Right lobe of liver (tissue), 6 donors: ENCODE measurements at regions not wholly inside any gene's neighbourhood (a gene's known extent, or its start where the extent isn't known, plus 50 kb on each side); places are given as distances from the start of the nearest gene placed in this dataset.
A peak's percentile ranks its signal among the peaks of the same experiment; 100 is the strongest.

ENCODE experiments used
- ATAC-seq, 4 donors: fragments of 200-7000 bp; cut with Tn5 transposase; one replicate each; pipeline ENCODE4 v1.9.1; 2020; ENCODE audit warnings: mild to moderate bottlenecking in 4 of 4, moderate library complexity in 4 of 4
- DNase-seq, 3 donors: peaks; one replicate each; pipeline ENCODE4 v3.0.0-alpha.2; 2020
- H3K27ac ChIP-seq, 3 donors: fragments of 200-600 bp; one replicate each; pipeline ENCODE4 v1.8.0; 2022
- H3K27me3 ChIP-seq, 2 donors: fragments of 200-600 bp; one replicate each; pipeline ENCODE4 v1.8.0; 2022
- H3K36me3 ChIP-seq, 4 donors: fragments of 200-600 bp; sonication (generic) in 1 of 4; one replicate each; pipeline versions ENCODE4 v1.5.1 to v1.8.0; 2017 to 2022; ENCODE audit warnings: control low read depth in 1 of 4
- H3K4me1 ChIP-seq, 4 donors: fragments of 200-600 bp; sonication (generic) in 1 of 4; one replicate each; pipeline versions ENCODE4 v1.5.1 to v1.8.0; 2017 to 2022; ENCODE audit warnings: control low read depth in 1 of 4
- H3K4me3 ChIP-seq, 3 donors: fragments of 200-600 bp; one replicate each; pipeline ENCODE4 v1.8.0; 2022
- H3K9me3 ChIP-seq, 4 donors: fragments of 200-600 bp; sonication (generic) in 1 of 4; one replicate each; pipeline versions ENCODE4 v1.5.1 to v1.8.0; 2017 to 2022; ENCODE audit warnings: control low read depth in 1 of 4
- CTCF ChIP-seq, 4 donors: fragments of 200-600 bp in 3 of 4; fragments of 450-650 bp in 1 of 4; IDR thresholded peaks; one replicate each; pipeline versions ENCODE4 v1.5.1 to v1.8.0; 2016 to 2022; ENCODE audit warnings: antibody characterized with exemption in 4 of 4, mild to moderate bottlenecking in 2 of 4
- POLR2A ChIP-seq: fragments of 450-650 bp; IDR thresholded peaks from one replicate; pipeline ENCODE4 v1.6.1; 2017; ENCODE audit warnings: antibody characterized with exemption, mild to moderate bottlenecking
- WGBS: methylation state at CpG from one replicate; pipeline ENCODE4 v1.1.6; 2018; ENCODE audit warnings: low coverage, low lambda C conversion rate; ENCODE audit not compliant: insufficient coverage; ENCODE audit errors: missing lambda C conversion rate; 5-methylcytosine and 5-hydroxymethylcytosine counted together
- intact Hi-C, 2 donors: fragments of 100-400 bp; cut with DNase I; formaldehyde crosslinking; loops; one replicate each; pipeline versions ENCODE4 v1.11.2 to v1.14.1; 2022
- donor health status: DM: no; HTN: yes; CAD: no.
- donor health status: DM: no; HTN: no; CAD: no.
- donor health status: DM: no; HTN: no; CAD: no.
- donor health status: DM: no; HTN: yes; CAD: no.
- donor health status: DM: no; HTN: yes; CAD: no.

GRCh38 chr2:59301466-59302402, 1060.6 kb upstream of the FANCL start:
- TF ChIP-seq POLR2A (no peak), CTCF (IDR thresholded peaks at IDR 0.05) (peak; percentile 51 to 69 (median 56))
- DNase-seq (peak in 1 of 3 donors; percentile 50), ATAC-seq (peak; percentile 85 to 96 (median 91))
- Histone ChIP-seq H3K36me3 (no peaks in the 10 kb centered on the region), H3K27ac (no peak overlapping the region), H3K4me3 (no peak overlapping the region), H3K9me3 (no peaks in the 10 kb centered on the region), H3K27me3 (peaks cover 0 to 6% of the 10 kb centered on the region in 2 donors), H3K4me1 (no peaks in the 10 kb centered on the region)
- intact Hi-C loops: no loop called here
- 30% methylated on average over 14 of the region's 14 CpGs for WGBS

- Histone ChIP-seq H3K4me3 (no peak overlapping the region), H3K9me3 (no peaks in the 10 kb centered on the region), H3K36me3 (no peaks in the 10 kb centered on the region), H3K4me1 (no peaks in the 10 kb centered on the region), H3K27me3 (no peaks in the 10 kb centered on the region), H3K27ac (no peak overlapping the region)
- intact Hi-C loops: loop anchor here in 1 of 2 donors (10.0 kb wide), 1 partner anchor 1257 kb away; the partner anchor contains the start of gene BCL11A
- ATAC-seq (no peak), DNase-seq (no peak)
- TF ChIP-seq CTCF (IDR thresholded peaks at IDR 0.05) (no peak), POLR2A (no peak)
- WGBS: 70% methylated on average over 2 of the region's 2 CpGs
Measured at GRCh38 chr2:59297816-59298215, 1056.7 kb upstream of the FANCL start.

GRCh38 chr2:59296279-59296678, 1055.2 kb upstream of the FANCL start:
- Histone ChIP-seq H3K27ac (no peak overlapping the region), H3K27me3 (no peaks in the 10 kb centered on the region), H3K36me3 (no peaks in the 10 kb centered on the region), H3K9me3 (no peaks in the 10 kb centered on the region), H3K4me3 (no peak overlapping the region), H3K4me1 (no peaks in the 10 kb centered on the region)
- intact Hi-C loops: loop anchor here in 1 of 2 donors (10.0 kb wide), 1 partner anchor 1259 kb away; the partner anchor contains the start of gene BCL11A
- WGBS: 50% methylated on average over 2 of the region's 2 CpGs
- ATAC-seq (no peak), DNase-seq (no peak)
- TF ChIP-seq CTCF (IDR thresholded peaks at IDR 0.05) (no peak), POLR2A (no peak)

- H3K27ac ChIP-seq: no peak overlapping the region
- WGBS: 36% methylated on average over 3 of the region's 3 CpGs
- no peaks in the 10 kb centered on the region for H3K27me3 ChIP-seq
- TF ChIP-seq CTCF (IDR thresholded peaks at IDR 0.05) (no peak), POLR2A (no peak)
- H3K36me3 ChIP-seq: no peaks in the 10 kb centered on the region
- no peak overlapping the region for H3K4me3 ChIP-seq
- intact Hi-C loops: loop anchor here in 1 of 2 donors (10.0 kb wide), 1 partner anchor 1259 kb away; the partner anchor contains the start of gene BCL11A
- no peaks in the 10 kb centered on the region for H3K9me3 ChIP-seq
- H3K4me1 ChIP-seq: no peaks in the 10 kb centered on the region
- DNase-seq: no peak
- no peak for ATAC-seq
Measured at GRCh38 chr2:59295524-59296162, 1054.5 kb upstream of the FANCL start.
